HG03575 (cell line): ENCODE measurements at regions not wholly inside any gene's neighbourhood (a gene's known extent, or its start where the extent isn't known, plus 50 kb on each side); places are given as distances from the start of the nearest gene placed in this dataset.

Experiments used
- ATAC-seq: cut with Tn5 transposase; IDR thresholded peaks from one replicate; pipeline ENCODE4 v1.9.1; 2021; ENCODE audit not compliant: unreplicated experiment, insufficient number of reproducible peaks, low FRiP score; ENCODE audit errors: extremely low read depth

DNA sequence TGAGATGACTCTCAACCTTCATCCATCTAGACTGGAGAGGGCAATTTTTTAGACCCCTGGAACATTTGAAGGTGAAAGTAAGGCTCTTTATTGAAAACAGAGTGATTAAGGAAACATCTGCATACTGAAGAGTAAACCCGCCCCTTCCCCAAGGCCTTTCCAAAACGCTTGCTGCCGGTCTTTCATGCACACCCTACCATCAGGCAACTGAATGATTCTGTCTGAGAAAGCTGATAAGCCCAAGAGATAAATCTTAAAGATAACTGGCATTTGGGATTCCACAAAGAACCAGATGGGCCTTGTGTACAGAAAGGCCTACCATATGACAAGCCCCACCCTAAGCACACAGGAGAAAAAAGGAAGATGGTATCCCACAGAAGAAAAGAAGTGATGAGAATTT is 54.4 kb upstream of the PIK3R1 start:
- no peak for ATAC-seq

DNA sequence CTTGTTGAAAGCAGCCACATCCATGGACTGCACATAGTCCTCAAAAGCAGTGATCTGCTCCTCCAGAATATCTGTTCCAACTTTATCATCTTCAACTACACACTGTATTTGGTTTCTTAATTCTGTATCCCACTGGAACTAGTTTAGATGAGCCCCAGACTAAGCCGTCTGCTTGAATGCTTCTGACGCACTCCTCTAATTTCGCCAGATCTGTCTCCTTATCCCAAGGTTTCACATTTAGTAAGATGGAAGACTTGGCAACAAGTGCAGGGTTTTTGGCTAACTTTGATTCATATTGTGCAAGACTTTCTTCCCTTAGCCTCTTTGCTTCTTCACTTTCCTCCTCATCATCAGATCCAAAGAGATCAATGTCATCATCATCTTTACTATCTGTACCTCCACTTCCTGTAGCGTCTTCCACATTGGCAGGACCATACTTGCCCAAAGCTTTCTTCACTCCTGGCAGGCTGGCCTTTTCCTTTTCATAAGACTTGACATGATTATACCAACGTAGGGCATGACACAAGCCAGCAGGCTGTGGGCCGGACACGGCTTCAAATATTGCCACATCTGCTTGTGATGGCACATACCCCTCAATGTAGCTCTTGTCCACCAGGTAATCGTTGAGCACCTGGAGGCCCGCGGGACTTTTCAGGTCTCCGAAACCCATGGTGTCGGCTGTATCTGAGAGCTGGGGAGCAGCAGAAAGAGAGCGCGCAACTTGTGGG is 56.2 kb upstream of the PIK3R1 start:
- no peak for ATAC-seq

DNA sequence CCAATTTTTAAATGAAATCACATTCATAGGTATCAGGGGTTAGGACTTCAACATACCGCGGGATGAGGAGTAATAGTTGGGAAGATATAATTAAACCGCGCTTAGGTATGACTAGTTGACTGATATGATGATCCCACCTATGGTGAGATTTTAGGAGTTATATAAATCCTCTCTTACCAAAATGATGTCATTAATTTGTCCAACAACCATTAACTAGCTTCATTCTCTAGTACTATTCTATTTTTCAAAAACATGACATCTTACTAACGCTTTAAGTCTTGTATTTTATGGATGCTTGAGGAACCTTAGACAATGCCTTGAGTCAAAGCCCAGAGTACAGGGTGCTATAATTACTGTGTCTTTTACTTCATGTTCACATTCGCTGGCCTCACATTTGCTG is 59.6 kb upstream of the PIK3R1 start:
- no peak for ATAC-seq

DNA sequence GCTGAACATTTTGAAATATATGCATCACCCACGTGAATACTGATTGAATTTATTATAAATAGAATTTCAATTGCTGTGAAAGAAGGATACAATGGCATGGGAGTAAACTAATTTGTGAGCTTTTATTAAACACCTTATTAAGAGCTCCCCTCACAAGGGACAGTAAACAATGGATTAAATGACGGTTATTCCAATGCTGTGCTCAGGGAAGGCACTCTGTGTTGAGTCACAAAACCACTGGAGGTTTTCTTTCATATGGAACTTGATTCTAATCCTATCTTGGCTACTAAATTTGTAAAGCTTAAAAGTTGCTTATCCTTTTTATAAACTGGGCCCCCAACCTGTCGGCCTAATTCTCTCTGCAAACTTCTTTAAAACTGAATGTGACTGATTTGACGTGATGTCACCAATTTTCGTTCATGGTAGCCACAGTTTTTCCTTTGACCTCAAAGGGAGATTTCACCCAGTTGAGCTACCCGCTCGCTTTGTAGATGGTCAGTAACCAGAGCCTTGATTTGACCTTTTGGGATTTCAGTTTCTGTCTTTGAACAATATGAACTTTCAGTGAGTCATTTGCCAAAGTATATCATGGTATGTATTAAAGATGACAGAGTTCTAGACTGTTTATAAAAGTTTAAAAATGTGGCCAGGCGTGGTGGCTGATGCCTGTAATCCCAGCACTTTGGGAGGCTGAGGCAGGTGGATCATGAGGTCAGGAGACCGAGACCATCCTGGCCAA is 61.3 kb upstream of the PIK3R1 start:
- no peak for ATAC-seq

DNA sequence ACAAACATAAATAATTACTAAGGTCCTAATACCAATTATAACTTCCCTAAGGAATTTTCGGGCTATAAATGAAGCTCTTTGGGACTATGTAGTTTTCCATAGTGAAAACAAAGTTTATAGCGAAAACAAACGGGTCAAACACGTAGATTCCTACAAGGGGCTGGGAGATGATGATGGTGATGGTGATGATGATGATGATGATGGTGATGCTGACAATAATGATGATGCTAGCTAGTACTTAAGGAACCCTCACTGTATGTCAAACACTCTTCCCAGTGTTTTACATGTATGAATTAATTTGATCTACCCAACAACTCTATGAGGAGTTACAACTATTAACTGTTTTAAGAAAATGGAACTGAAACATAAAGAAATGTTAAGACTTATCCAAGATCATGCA is 63.7 kb upstream of the PIK3R1 start:
- no peak for ATAC-seq

DNA sequence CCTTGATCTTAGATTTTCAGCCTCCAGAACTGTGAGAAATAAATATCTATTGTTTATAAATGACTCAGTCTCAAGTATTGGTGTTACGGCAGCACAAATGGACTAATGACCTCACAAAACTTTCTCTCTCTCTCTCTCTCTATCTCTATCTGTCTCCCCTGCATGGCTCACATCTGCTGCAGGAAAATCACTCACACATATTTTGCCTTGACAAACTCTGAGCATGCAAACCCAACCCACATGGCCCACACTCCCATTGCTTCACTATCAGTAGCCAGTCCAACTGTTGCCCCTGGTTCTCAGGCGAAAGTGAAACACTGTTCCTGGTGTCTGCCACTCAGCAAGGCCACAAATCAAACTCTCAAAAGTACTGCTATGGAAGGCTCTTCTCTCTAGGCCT is 66.4 kb upstream of the PIK3R1 start:
- ATAC-seq, result no peak

- ATAC-seq, result no peak
Observed at GRCh38 chr5:68148096-68148495, 67.5 kb upstream of the PIK3R1 start.

GRCh38 chr5:68147659-68148058 is 67.9 kb upstream of the PIK3R1 start:
- no peak for ATAC-seq

DNA sequence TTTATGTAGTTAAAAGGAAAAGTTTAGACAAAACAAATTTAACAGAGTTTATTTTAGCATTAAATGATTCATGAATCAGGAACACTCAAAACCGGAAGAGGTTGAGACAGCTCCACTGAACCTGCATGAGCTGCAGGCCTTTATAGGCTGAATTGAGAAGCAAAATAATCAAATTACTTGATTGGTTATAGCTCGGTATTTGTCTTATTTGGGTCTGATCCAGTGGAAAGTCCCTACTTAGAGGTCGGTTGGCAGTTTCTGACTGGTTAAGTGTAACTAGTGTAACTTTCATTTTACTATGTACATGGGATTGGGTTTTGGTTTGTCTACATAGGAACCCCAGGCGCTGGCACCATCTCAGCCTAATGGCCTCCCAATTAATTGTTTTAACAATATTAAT is 74.1 kb upstream of the PIK3R1 start:
- ATAC-seq, result no peak

GRCh38 chr5:68140763-68141162 is 74.8 kb upstream of the PIK3R1 start:
- no peak for ATAC-seq

- ATAC-seq, result no peak
Observed at GRCh38 chr5:68139611-68140441, 75.7 kb upstream of the PIK3R1 start.

DNA sequence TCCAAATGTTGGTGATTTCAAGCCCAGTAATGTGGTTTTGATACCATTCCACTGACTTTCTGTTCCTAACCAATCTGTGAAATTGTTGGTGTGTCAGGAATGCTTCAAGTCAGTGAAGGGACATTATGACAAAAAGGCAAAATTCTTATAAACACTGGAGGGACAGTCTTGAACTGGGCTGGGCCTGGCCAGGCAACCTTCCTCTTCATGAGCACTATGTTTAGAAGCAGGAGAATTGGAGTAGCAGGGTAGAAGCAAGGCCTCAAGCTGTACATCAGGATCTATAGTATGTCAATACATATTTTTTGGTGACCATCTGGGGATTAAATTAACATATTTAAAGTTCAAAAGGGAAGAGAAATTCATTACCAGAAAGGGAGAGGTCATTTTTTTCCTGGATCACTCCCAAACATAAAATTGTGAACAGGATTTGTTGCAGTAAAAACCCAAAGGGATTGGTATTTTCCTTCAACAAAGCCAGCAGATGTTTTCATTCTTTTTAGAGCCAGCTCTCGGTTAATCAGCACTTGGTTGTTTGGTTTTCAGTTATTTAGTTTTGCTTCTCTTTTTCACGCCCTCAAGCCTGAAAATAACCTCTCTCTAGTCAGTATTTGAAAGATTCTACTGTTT is 77.9 kb upstream of the PIK3R1 start:
- ATAC-seq, result no peak

DNA sequence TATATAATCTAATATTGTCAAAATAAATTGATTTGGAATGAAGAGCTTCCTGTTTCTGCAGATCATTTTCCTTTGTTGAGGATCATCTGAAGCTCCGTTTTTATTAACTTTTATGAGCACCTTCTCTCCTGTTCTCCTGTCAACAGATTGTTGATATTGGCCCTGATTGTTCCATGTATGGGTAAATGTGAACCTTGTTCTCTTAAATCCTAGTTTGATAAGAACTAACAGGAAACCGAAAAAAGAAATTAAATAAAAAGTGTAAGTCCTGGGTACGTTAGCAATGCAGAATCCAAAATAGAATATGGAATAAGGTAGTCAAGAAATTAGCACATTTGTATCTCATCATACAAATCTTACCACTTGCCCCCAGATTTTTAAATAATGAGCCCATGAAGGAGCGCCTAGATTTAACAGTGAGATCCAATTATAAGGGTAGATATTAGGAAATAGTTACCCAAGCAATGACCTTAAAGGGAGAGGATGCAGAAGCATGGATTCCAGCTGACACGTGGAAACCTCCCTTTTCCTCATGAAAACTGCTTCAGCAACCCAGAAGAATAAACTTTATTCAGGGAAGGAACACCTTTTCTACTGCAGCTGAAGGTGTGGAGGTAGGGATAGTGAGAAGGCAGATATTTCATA is 80.8 kb upstream of the PIK3R1 start:
- no peak for ATAC-seq

DNA sequence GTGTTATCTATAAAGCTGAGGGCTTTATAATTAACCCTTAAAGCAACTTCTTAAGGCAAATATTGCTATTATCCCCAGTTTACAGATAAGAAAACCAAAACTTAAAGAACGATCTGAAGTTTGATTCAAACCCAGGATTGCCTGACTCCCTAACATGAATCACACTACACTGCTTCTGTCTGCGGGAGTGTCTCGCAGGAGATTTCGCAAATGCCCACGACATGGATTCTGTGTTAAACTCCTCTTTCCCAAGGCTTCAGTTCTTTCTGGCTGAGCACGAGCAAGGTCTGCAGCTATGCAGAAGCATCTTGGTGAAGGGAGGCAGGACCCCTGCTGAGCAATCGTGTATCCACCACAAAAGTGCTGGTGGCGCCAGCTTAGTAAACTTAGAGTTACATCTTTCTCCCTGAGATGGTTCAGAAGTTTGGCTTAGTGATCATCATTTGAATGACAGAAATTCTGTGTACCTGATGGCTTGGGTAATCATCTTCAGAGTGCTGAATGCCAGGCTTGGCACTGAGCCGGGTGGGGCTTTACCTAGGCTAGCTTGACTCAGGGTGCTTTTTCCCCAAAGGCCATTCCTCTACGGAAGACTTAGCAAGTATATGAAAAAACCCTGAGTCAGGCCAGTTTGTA is 81.4 kb upstream of the PIK3R1 start:
- no peak for ATAC-seq

GRCh38 chr5:68130253-68130652 is 85.3 kb upstream of the PIK3R1 start:
- ATAC-seq, result no peak

GRCh38 chr5:68129364-68129763 is 86.2 kb upstream of the PIK3R1 start:
- ATAC-seq, result no peak

DNA sequence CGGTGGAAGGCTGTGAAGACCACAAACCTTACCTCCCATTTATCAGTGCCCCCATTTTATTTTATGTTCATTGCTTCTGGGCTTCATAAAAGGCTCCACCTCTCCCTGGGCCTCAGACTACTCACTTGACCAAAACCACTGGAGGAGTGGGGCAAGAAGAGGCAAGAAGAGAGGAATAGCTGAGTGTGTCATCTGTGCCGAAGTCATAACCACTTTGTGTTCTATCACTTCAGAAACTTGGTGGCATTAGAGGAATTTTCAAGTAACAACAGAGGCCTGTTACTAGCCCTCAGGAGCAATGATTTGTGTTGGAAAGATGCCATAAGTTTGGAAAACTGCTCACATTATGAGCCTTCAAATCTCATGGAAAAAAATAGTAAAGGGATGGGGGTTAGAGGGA is 88.7 kb upstream of the PIK3R1 start:
- ATAC-seq, result no peak

DNA sequence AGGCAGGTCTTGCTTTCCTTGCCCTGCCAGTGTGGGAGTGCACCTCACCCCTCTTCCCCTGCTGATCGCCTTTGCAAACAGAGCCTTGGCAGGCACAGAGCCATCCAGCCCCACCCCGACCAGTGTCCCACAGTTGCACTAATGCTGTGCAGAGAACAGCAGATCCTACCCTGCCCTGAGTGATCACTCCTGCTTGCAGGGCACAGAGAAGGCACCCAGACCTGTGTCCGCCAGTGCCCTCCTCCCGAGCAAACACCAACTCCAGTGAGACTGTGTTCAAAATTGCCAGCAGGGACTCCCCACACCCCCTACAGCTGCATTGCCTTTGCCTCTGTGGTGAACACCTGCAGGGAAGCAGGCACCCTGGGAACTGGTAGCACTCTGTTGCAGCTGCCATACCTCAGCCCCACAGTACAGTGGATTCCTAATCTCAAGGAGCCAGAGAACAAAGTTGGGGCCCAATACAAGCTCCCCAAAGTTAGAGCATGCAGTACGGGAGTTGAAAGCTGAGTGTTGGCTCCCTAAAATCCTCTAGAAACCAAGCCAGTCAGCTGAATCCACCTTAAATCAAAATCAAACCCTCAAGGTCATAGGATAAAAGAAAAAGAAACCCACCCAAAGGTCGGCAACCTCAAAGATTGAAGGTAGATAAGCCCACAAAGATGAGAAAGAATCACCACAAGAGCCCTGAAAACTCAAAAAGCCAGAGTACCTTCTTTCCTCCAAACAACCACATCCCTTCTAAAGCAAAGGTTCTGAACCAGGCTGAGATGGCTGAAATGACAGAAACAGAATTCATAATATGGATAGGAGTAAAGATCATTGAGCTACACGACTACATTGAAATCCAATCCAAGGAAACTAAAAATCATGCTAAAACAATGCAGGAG is 92.9 kb upstream of the PIK3R1 start:
- no peak for ATAC-seq
